Smooth muscle cell (in vitro differentiated cells): ENCODE measurements at regions not wholly inside any gene's neighbourhood (a gene's known extent, or its start where the extent isn't known, plus 50 kb on each side); places are given as distances from the start of the nearest gene placed in this dataset.

Source experiments
- DNase-seq: peaks from one replicate; lab custom pipeline; 2025; ENCODE audit not compliant: unreplicated experiment; lab: John Stamatoyannopoulos, UW
- H2AFZ ChIP-seq: fragments of 200-600 bp; sonication (generic); 2 replicates; pipeline ENCODE4 v1.6.0; 2016; ENCODE audit warnings: antibody characterized with exemption, low read depth, mild to moderate bottlenecking
- H3F3A ChIP-seq: fragments of 200-600 bp; sonication (generic); 2 replicates; pipeline ENCODE4 v1.6.0; 2017; ENCODE audit warnings: antibody characterized with exemption, low read depth
- H3K27ac ChIP-seq: fragments of 200-600 bp; sonication (generic); 2 replicates; pipeline ENCODE4 v1.5.1; 2016; ENCODE audit warnings: low read depth, mild to moderate bottlenecking
- H3K27me3 ChIP-seq: fragments of 200-600 bp; sonication (generic); 2 replicates; pipeline ENCODE4 v1.6.1; 2016; ENCODE audit warnings: low read depth, mild to moderate bottlenecking
- H3K36me3 ChIP-seq: fragments of 200-600 bp; sonication (generic); 2 replicates; pipeline ENCODE4 v1.5.1; 2016; ENCODE audit warnings: low read depth
- H3K4me1 ChIP-seq: fragments of 200-600 bp; sonication (generic); 2 replicates; pipeline ENCODE4 v1.5.1; 2016; ENCODE audit warnings: low read depth
- H3K4me2 ChIP-seq: fragments of 200-600 bp; sonication (generic); 2 replicates; pipeline ENCODE4 v1.6.0; 2016; ENCODE audit warnings: mild to moderate bottlenecking
- H3K4me3 ChIP-seq: fragments of 200-600 bp; sonication (generic); 2 replicates; pipeline ENCODE4 v1.5.1; 2016; ENCODE audit warnings: mild to moderate bottlenecking
- H3K79me2 ChIP-seq: fragments of 200-600 bp; sonication (generic); 2 replicates; pipeline ENCODE4 v1.6.0; 2016; ENCODE audit warnings: low read depth, mild to moderate bottlenecking
- H3K9ac ChIP-seq: fragments of 200-600 bp; sonication (generic); 2 replicates; pipeline ENCODE4 v1.6.0; 2016; ENCODE audit warnings: low read depth
- H3K9me3 ChIP-seq: fragments of 200-600 bp; sonication (generic); replicated peaks from 2 replicates; pipeline ENCODE4 v1.5.1; 2016; ENCODE audit warnings: low read depth
- H4K20me1 ChIP-seq: fragments of 200-600 bp; sonication (generic); 2 replicates; pipeline ENCODE4 v1.6.0; 2016; ENCODE audit warnings: low read depth
- CTCF ChIP-seq: fragments of 200-600 bp; sonication (generic); IDR thresholded peaks from 2 replicates; pipeline ENCODE4 v1.5.1; 2017; ENCODE audit warnings: borderline replicate concordance, mild to moderate bottlenecking, antibody characterized with exemption; ENCODE audit not compliant: insufficient read depth, poor library complexity, severe bottlenecking
- WGBS: methylation state at CpG from one replicate; pipeline ENCODE4 v1.1.7; 2016; ENCODE audit warnings: low lambda C conversion rate; 5-methylcytosine and 5-hydroxymethylcytosine counted together

DNA sequence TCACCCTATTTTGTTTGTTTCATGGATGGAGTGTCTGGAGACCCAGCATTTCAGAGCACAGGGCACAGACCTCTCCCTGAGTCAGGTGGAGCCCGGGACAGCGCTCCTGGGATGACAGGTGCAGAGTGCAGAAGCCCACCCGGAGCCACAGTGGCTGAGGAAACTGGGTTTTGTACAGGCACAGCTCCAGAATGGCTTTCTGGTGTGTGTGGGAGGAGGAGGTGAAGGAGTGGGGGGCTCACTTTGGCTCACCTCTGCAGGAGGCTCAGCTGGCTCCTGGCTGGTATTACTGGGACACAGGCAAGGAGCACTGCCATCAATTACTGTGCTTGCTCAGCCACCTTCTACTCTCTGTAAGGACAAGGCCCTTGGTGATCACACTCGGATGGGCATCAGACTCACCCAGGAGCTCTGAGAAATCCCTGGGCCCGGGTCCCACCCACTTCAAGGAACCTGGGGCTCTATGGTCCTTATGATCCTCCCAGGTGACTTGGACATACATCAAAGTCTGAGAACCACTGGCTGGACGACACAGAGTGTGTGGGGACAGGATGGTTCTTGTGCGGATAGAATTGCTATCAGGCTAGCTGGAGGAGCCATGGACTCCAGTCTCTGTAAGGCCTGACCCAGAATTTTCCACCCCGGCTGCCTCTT is 221.1 kb upstream of the ZNF32 start:
- Histone ChIP-seq H3K27ac (no peak overlapping the region), H2AFZ (no peak overlapping the region), H4K20me1 (no peaks in the 10 kb centered on the region), H3K9me3 (no peaks in the 10 kb centered on the region), H3F3A (no peaks in the 10 kb centered on the region), H3K9ac (no peak overlapping the region), H3K79me2 (no peaks in the 10 kb centered on the region), H3K4me2 (no peak overlapping the region), H3K4me3 (no peak overlapping the region), H3K36me3 (no peaks in the 10 kb centered on the region), H3K4me1 (no peaks in the 10 kb centered on the region), H3K27me3 (no peaks in the 10 kb centered on the region)
- no peak for DNase-seq
- no peak for TF ChIP-seq CTCF
- 97% methylated on average over 8 of the region's 8 CpGs for WGBS

DNA sequence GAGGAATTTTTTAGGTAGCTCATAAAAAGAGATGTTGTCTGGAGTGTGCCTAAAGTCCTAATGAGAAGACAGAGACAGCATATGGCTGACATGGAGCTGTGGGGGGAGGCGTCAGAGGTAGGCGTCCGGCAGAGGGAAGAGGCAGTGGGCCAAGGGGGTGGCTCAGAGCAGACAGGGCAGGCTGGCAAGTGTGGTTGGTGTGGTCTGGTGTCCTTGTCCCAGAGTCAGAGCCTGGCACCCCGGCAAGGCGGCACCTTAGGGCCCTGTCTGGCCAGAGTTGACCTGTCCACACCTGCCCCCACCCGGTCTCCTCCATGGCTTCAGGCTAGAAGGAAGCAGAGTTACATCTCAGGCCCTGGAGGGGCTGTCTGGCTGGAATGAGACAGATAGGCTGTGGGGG is 220.3 kb upstream of the ZNF32 start:
- no peaks in the 10 kb centered on the region for H3K9me3 ChIP-seq
- H3K79me2 ChIP-seq, result no peaks in the 10 kb centered on the region
- no peaks in the 10 kb centered on the region for H3F3A ChIP-seq
- no peaks in the 10 kb centered on the region for H3K4me1 ChIP-seq
- TF ChIP-seq CTCF, result no peak
- whole genome bisulfite sequencing, result 93% methylated on average over 6 of the region's 6 CpGs
- H3K27me3 ChIP-seq, result no peaks in the 10 kb centered on the region
- peak overlapping the region; percentile 89 for H2AFZ ChIP-seq
- H3K27ac ChIP-seq, result no peak overlapping the region
- H3K9ac ChIP-seq, result no peak overlapping the region
- H3K4me2 ChIP-seq, result no peak overlapping the region
- H4K20me1 ChIP-seq, result no peaks in the 10 kb centered on the region
- no peaks in the 10 kb centered on the region for H3K36me3 ChIP-seq
- H3K4me3 ChIP-seq, result no peak overlapping the region
- no peak for DNase-seq

DNA sequence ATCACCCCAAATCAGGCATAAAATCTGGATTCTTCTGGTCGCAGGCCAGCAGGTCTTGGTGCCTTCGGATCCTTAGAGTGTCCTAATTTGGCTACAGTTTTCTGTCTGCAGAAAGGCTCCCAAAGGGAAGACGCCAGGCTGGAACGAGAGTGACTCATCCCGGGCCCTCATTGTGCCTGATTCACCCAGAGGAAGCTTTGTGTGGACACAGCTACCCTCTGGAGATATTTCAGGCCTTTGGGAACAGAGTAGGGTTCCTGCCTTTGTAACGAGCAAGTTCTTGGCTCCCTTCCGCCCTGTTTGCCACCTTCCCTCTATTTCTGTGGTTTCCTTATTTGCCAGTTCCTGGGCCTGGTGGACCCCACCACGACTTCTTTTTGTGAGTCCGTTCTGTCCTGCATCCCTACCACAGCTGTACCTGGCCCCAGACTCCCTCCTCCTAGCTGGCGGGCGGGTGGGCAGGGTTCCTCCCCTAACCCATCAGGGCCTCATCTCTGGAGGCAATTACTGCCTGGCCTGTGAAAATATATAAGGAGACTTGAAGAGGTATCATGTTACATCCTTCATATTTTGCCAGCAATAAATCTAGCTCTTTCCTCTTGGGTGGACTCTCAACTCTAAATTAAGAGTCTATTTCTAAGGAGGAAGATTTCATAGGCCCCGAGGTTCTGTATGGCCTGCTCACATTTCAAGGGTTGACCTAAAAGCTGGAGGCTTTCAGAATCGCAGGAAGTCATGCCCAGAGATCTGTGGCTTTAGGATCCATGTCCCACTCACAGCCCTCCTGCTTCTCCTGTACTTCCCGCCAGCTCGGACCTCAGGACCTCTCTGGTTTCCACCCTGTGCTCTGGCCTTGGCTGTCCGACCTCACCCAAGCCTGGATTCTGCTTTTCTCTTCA is 219.2 kb upstream of the ZNF32 start:
- DNase-seq, result no peak
- peak overlapping the region; percentile 89 for H2AFZ ChIP-seq
- TF ChIP-seq CTCF, result no peak
- no peaks in the 10 kb centered on the region for H3K4me1 ChIP-seq
- no peaks in the 10 kb centered on the region for H4K20me1 ChIP-seq
- no peaks in the 10 kb centered on the region for H3K9me3 ChIP-seq
- no peaks in the 10 kb centered on the region for H3K36me3 ChIP-seq
- WGBS, result 66% methylated on average over 16 of the region's 16 CpGs
- no peaks in the 10 kb centered on the region for H3K27me3 ChIP-seq
- H3K4me2 ChIP-seq, result peak overlapping the region; percentile 28
- H3K9ac ChIP-seq, result peak overlapping the region; percentile 1
- H3K4me3 ChIP-seq, result no peak overlapping the region
- peak overlapping the region; percentile 72 for H3K27ac ChIP-seq
- H3K79me2 ChIP-seq, result no peaks in the 10 kb centered on the region
- H3F3A ChIP-seq, result no peaks in the 10 kb centered on the region

GRCh38 chr10:43867113-43867512 is 218.4 kb upstream of the ZNF32 start:
- no peak for DNase-seq
- WGBS, result 91% methylated on average over 7 of the region's 7 CpGs
- Histone ChIP-seq H3K79me2 (no peaks in the 10 kb centered on the region), H4K20me1 (no peaks in the 10 kb centered on the region), H3K9me3 (no peaks in the 10 kb centered on the region), H3K36me3 (no peaks in the 10 kb centered on the region), H3K27me3 (no peaks in the 10 kb centered on the region), H3F3A (no peaks in the 10 kb centered on the region), H2AFZ (no peak overlapping the region), H3K27ac (peak overlapping the region; percentile 72), H3K4me1 (no peaks in the 10 kb centered on the region), H3K4me3 (no peak overlapping the region), H3K4me2 (no peak overlapping the region), H3K9ac (no peak overlapping the region)
- no peak for TF ChIP-seq CTCF
